Esophagus muscularis mucosa (tissue), 4 donors: ENCODE measurements at regions not wholly inside any gene's neighbourhood (a gene's known extent, or its start where the extent isn't known, plus 50 kb on each side); places are given as distances from the start of the nearest gene placed in this dataset.

Experiments
- DNase-seq: peaks from one replicate; pipeline ENCODE4 v3.0.0-alpha.2; 2017; ENCODE audit errors: extremely low spot score
- H3K27ac ChIP-seq, 4 donors: fragments of 200-600 bp; sonication (generic); replicated peaks in 1 of 4; 1 replicate in 3 of 4; 2 replicates in 1 of 4; pipeline ENCODE4 v1.5.1; 2016 to 2019; ENCODE audit warnings: mild to moderate bottlenecking in 1 of 4
- H3K27me3 ChIP-seq, 4 donors: fragments of 200-600 bp; sonication (generic); one replicate each; pipeline versions ENCODE4 v1.5.1 to v1.6.0; 2016 to 2019
- H3K36me3 ChIP-seq, 4 donors: fragments of 200-600 bp; sonication (generic); one replicate each; pipeline ENCODE4 v1.5.1; 2016 to 2019
- H3K4me1 ChIP-seq, 4 donors: fragments of 200-600 bp; sonication (generic); one replicate each; pipeline ENCODE4 v1.5.1; 2016 to 2019
- H3K4me3 ChIP-seq, 4 donors: fragments of 200-600 bp; sonication (generic); 1 replicate in 2 of 4; 2 replicates in 2 of 4; pipeline ENCODE4 v1.5.1; 2016 to 2019; ENCODE audit warnings: mild to moderate bottlenecking in 4 of 4, moderate library complexity in 1 of 4
- H3K9me3 ChIP-seq, 4 donors: fragments of 200-600 bp; sonication (generic); 1 replicate in 3 of 4; 2 replicates in 1 of 4; pipeline ENCODE4 v1.5.1; 2016 to 2019
- EP300 ChIP-seq: sonication (generic); formaldehyde crosslinking; IDR thresholded peaks from one replicate; pipeline ENCODE4 v1.6.1; 2017; ENCODE audit warnings: antibody characterized with exemption
- POLR2A ChIP-seq: fragments of 450-650 bp; IDR thresholded peaks from one replicate; pipeline ENCODE4 v1.6.1; 2017; ENCODE audit warnings: antibody characterized with exemption, moderate library complexity, mild to moderate bottlenecking, low read depth
- POLR2AphosphoS5 ChIP-seq, 2 donors: sonication (generic); formaldehyde crosslinking; IDR thresholded peaks; one replicate each; pipeline ENCODE4 v1.6.1; 2017; ENCODE audit warnings: antibody characterized with exemption in 2 of 2
- WGBS: methylation state at CpG from one replicate; pipeline ENCODE4 v1.1.5; 2018; 5-methylcytosine and 5-hydroxymethylcytosine counted together
- intact Hi-C: fragments of 100-400 bp; cut with DNase I; formaldehyde crosslinking; loops from one replicate; pipeline ENCODE4 v1.15.1; 2023
- TF ChIP-seq, protein P1 (sequence below), 3 experiments: fragments of 200-600 bp in 2 of 3; fragments of 450-650 bp in 1 of 3; sonication (generic) in 2 of 3; IDR thresholded peaks; one replicate each; pipeline ENCODE4 v1.5.1; 2017 to 2019; ENCODE audit warnings: antibody characterized with exemption in 3 of 3, mild to moderate bottlenecking in 2 of 3, moderate library complexity in 1 of 3

- peaks cover 4 to 22% (median 20%) of the 10 kb centered on the region in 4 donors for H3K4me1 ChIP-seq
- no peaks in the 10 kb centered on the region for H3K36me3 ChIP-seq
- intact Hi-C loops, result no loop called here
- TF ChIP-seq EP300, result no peak
- TF ChIP-seq, protein P1, sequence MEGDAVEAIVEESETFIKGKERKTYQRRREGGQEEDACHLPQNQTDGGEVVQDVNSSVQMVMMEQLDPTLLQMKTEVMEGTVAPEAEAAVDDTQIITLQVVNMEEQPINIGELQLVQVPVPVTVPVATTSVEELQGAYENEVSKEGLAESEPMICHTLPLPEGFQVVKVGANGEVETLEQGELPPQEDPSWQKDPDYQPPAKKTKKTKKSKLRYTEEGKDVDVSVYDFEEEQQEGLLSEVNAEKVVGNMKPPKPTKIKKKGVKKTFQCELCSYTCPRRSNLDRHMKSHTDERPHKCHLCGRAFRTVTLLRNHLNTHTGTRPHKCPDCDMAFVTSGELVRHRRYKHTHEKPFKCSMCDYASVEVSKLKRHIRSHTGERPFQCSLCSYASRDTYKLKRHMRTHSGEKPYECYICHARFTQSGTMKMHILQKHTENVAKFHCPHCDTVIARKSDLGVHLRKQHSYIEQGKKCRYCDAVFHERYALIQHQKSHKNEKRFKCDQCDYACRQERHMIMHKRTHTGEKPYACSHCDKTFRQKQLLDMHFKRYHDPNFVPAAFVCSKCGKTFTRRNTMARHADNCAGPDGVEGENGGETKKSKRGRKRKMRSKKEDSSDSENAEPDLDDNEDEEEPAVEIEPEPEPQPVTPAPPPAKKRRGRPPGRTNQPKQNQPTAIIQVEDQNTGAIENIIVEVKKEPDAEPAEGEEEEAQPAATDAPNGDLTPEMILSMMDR (IDR thresholded peaks at IDR 0.05), result no peak
- TF ChIP-seq POLR2A, result no peak
- TF ChIP-seq POLR2AphosphoS5 (IDR thresholded peaks at IDR 0.05), result no peak
- no peak overlapping the region for H3K27ac ChIP-seq
- DNase-seq, result no peak
- H3K27me3 ChIP-seq, result peaks cover 0 to 18% (median 0%) of the 10 kb centered on the region in 4 donors
- 39% methylated on average over 9 of the region's 12 CpGs for WGBS
- no peak overlapping the region for H3K4me3 ChIP-seq
- H3K9me3 ChIP-seq, result no peaks in the 10 kb centered on the region
These were observed 194.7 kb downstream of the BRD1 start for GRCh38 chr22:49633010-49633324.

- DNase-seq, result no peak
- peaks cover 4 to 22% (median 20%) of the 10 kb centered on the region in 4 donors for H3K4me1 ChIP-seq
- peaks cover 0 to 23% (median 0%) of the 10 kb centered on the region in 4 donors for H3K27me3 ChIP-seq
- H3K27ac ChIP-seq, result peak overlapping the region in 1 of 4 donors; percentile 46
- H3K9me3 ChIP-seq, result no peaks in the 10 kb centered on the region
- intact Hi-C loops, result no loop called here
- TF ChIP-seq, protein P1 (IDR thresholded peaks at IDR 0.05), result peak; percentile 59 to 78 (median 60)
- TF ChIP-seq POLR2AphosphoS5 (IDR thresholded peaks at IDR 0.05), result peak in 1 of 2 donors; percentile 18
- no peak for TF ChIP-seq EP300
- TF ChIP-seq POLR2A, result no peak
- H3K4me3 ChIP-seq, result peak overlapping the region; percentile 39 to 49 (median 46)
- H3K36me3 ChIP-seq, result no peaks in the 10 kb centered on the region
- 15% methylated on average over 34 of the region's 51 CpGs for WGBS
These were observed 195.3 kb downstream of the BRD1 start for GRCh38 chr22:49632199-49633009.

DNA sequence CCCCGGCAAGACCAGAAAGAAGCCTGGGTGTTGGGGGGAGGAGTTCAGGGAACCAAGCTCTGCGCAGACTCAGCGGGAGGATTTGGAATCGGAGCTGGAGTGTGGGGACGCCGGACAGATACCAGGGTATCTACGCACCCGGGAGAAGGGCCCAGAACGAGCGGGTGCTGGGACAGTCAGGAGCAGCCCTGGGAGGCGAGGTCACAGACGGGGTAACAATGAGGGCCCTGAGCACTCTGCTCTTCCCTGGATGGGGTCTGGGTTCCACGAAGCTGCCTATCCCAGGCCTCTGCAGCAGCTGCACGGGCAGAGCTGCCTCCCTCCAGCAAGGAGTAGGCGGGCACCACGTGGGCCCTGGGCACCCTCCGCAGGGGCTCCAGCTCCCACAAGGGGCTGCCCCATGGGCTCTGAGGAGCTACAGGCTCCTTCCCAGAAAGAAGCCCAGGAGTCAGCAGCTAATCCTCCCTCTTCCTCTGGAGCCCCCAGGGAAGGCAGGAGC, 197.2 kb downstream of the BRD1 start:
- H3K27ac ChIP-seq, result no peak overlapping the region
- intact Hi-C loops, result no loop called here
- peaks cover 4 to 22% (median 20%) of the 10 kb centered on the region in 4 donors for H3K4me1 ChIP-seq

GRCh38 chr22:49629586-49630447, 197.9 kb downstream of the BRD1 start:
- intact Hi-C loops, result no loop called here
- Histone ChIP-seq H3K27me3 (peaks cover 0 to 19% (median 0%) of the 10 kb centered on the region in 4 donors), H3K27ac (no peak overlapping the region), H3K9me3 (no peaks in the 10 kb centered on the region), H3K4me1 (peaks cover 4 to 22% (median 20%) of the 10 kb centered on the region in 4 donors), H3K4me3 (no peak overlapping the region), H3K36me3 (no peaks in the 10 kb centered on the region)
- DNase-seq, result no peak
- TF ChIP-seq POLR2A (no peak), EP300 (no peak), POLR2AphosphoS5 (IDR thresholded peaks at IDR 0.05) (no peak)
- TF ChIP-seq, protein P1 (IDR thresholded peaks at IDR 0.05), result no peak
- WGBS, result 76% methylated on average over 8 of the region's 16 CpGs

More for the DNA sequence above, 197.2 kb downstream of the BRD1 start:
- no peak for DNase-seq
- H3K4me3 ChIP-seq, result no peak overlapping the region
- WGBS, result 90% methylated on average over 15 of the region's 17 CpGs
- TF ChIP-seq POLR2AphosphoS5 (IDR thresholded peaks at IDR 0.05), result no peak
- no peak for TF ChIP-seq POLR2A
- no peak for TF ChIP-seq EP300
- TF ChIP-seq, protein P1 (IDR thresholded peaks at IDR 0.05), result no peak
- no peaks in the 10 kb centered on the region for H3K9me3 ChIP-seq
- no peaks in the 10 kb centered on the region for H3K36me3 ChIP-seq
- peaks cover 0 to 19% (median 0%) of the 10 kb centered on the region in 4 donors for H3K27me3 ChIP-seq
